ENCODE measurements at regions not wholly inside any gene's neighbourhood (a gene's known extent, or its start where the extent isn't known, plus 50 kb on each side); places are given as distances from the start of the nearest gene placed in this dataset.

DNA sequence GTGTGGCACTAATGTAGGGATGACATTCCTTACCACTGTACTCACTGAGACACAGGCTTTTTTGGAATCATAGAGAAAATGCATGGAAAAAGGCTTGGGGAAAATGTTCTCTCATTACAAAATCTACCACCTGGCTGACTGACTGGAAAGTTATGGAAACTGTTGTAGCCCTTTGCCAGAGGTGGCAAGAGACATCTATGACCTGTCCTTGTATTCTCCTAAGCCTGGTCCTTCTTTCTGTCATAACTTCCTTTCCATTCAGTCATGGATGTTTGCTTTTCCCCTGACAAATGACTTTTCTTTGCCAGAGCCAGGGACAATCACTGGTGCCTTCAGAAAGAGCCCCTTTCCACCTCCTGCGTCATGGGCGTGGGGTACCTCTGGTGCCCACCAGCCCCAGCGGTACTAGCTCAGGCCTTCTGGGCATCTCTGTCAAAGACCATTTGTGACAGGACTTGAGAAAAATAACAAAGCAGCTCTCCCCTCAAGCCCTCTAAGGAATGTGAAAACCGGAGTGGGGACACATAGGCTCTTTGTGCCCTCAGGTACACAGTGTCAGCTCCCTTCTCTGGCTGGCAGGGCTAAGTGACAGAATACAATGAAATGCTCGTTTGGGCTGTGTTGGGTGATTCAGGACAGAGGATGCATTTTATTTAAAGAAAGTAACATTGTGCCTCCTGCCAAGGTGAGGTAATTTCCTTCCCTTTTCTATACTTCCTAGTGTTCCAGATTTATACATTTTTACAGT, 381.1 kb upstream of the RASGRP1 start:
- no peak for TF ChIP-seq GATA2 (IDR thresholded peaks at IDR 0.05; ENCODE audit: low read depth, low read length)
- no peak for TF ChIP-seq GATA3 (IDR thresholded peaks at IDR 0.05; ENCODE audit: low read depth, low read length)

Data from SH-SY5Y (cell line).